ENCODE measurements at regions not wholly inside any gene's neighbourhood (a gene's known extent, or its start where the extent isn't known, plus 50 kb on each side); places are given as distances from the start of the nearest gene placed in this dataset.
"Not testable (repeated sequence)": the region's sequence is repeated elsewhere in the genome, so short reads cannot be mapped to it uniquely, and the experiment has no call there.

DNA sequence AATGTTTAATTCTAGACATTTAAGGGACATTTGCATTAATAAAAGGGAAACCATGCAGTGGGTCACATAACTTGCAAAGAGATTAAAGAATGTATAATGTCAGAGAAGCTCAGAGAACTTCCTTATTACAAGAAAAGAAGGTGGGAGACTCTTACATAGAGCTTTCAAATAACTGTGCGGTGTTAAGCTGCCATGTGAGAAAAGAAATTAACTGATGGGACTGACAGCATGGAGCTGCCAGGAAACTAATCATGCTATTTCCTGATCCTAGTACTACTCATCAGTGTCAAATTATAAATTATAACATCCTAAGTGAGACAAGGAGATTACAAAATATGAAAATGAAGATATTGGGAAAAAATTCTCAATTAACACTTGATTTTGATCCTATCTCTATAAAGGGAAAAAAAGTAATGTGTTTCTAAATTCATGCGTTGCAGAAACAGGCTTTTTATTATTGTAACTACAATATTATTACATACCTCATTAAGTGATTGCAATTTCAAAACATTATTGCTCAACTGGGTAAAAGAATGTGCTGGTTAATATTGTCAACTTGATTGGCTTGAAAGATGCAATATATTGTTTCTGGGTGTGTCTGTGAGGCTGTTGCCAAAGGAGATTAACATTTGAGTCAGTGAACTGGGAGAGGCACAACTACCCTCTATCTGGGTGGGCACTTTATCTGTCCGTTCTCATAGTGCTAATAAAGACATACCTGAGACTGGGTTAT is 609.5 kb upstream of the NUDT12 start:
- no peak for ATAC-seq

DNA sequence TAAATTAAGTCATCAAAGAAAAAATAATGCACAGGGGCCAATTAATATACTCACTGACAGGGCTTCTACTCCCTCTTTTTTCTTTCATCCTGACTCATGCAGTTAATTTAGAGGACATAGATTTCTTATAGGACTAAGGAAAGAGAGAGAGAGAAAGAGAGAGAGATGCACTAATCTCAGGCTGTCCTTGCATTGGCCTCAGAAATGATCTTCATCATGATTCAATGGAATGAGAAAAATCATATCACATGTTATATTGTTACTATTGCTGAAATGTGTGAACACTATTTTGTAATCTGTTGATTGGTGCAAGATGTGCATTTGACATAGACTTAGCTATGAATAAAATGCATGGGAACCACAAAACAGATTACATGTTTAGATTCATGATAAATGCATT is 608.3 kb upstream of the NUDT12 start:
- no peak for ATAC-seq

DNA sequence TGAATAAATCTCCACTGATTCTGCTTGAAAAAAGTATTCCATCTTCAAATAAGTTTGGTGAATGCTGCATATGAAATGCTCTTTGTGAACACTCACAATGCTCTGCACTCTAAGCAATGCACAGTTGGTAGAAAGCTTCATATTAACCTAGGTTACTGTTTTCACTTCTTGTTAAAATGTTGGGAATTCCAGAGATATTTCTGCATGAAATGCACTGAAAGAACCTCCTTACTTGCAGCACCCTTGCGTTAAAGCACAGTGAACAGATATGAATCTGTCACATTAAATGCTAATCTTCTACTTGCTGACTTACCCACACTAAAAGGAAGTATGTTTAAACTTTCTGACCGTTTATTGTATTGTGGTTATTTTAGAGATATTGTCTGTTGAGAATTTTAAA is 584.1 kb upstream of the NUDT12 start:
- no peak for ATAC-seq

DNA sequence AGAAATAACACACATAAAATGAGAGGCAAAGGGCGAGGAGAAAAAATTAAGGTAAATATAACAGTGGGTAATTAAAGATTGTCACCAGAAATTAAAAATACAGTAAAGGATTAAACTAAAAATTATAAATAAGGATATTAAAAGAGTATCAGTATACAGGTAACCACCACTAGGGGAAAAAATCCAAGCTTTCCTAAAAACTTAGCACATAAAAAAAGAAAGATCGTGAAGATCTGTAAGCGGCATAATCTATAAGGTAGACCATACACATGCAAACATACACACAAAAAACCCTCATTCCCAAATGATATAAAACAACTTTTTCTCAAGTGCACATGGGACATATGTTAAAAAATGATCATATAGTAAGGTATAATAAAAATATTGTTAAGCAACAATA is 577.3 kb upstream of the NUDT12 start:
- ATAC-seq = no peak

DNA sequence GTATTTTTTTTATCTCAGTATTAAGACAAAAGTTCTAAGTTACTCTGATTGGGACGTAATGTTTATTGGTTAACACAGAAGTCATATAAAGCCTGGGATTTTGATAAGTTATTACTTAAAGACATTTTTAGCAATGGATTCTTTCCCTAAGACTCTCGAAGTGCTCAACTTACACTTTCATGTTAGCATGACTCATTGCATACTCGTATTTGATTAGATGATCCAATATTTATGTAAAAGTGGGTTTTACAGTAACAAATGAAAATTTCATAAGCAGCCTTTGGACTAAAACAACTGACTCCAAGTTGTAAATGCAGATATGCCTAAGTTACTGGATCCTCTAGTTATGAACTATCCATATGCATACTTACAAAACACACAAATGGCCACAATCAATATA is 567.7 kb upstream of the NUDT12 start:
- no peak for ATAC-seq

DNA sequence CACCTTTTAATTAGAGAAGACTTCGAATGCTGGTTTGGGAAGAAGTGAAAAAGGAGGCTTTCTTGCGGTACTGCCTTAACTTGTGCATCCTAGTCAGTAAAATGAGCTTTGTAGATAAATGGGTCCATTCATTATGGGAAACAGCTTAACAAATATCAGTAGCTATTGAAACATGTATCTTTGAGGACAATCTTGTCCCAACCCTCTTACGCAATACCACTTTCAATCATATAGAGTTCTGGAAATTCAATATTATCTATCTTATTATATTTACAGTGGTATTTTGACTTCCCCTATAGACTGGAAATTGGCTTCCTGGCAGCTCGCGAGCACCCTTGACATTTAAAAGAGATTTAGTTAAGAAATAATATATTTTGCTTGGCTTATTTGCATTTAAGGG is 565.8 kb upstream of the NUDT12 start:
- no peak for ATAC-seq

- no peak for ATAC-seq
These were observed 564.4 kb upstream of the NUDT12 start for GRCh38 chr5:104126980-104127379.

GRCh38 chr5:104119529-104119928 is 556.9 kb upstream of the NUDT12 start:
- no peak for ATAC-seq

DNA sequence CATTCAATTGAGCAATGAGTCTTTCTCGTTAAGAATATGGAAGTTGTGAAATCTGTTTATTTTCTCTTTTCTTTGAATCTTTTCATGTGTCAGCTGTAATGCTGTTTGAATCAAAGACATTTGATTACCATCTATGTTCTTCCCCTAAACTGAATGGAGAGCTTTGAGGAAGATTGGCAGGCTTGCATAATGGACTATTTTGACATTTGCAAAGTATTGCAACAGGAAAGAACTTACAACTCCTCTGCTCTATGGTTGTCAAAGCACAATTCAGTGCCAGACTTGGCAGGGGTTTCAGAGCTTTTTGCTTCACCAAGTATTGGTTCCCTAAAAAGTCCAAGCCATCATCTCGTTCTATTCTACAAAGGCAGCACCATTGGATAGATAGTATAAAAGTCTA is 549.0 kb upstream of the NUDT12 start:
- ATAC-seq = no peak

DNA sequence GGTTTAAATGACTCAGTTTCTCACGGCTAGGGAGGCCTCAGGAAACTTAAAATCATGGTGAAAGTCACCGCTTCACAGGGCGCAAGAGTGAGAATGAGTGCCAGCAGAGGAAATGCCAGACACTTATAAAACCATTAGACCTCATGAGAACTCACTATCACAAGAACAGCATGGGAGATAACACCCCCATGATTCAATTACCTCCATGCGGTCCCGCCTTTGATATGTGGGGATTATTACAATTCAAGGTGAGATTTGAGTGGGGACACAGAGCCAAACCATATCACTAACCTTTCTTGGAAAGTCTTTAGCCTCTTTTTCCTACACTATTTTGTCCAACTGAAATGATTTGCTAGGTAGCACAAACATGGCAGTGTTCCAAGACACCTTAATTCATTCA is 533.9 kb upstream of the NUDT12 start:
- ATAC-seq = no peak

GRCh38 chr5:104095527-104095926 is 532.9 kb upstream of the NUDT12 start:
- ATAC-seq = no peak

GRCh38 chr5:104088876-104089778 is 526.5 kb upstream of the NUDT12 start:
- no peak for ATAC-seq

GRCh38 chr5:104084896-104085295 is 522.3 kb upstream of the NUDT12 start:
- no peak for ATAC-seq

- ATAC-seq = no peak
These were observed 520.2 kb upstream of the NUDT12 start for GRCh38 chr5:104082754-104083153.

- no peak for ATAC-seq
These were observed 518.6 kb upstream of the NUDT12 start for GRCh38 chr5:104081232-104081631.

DNA sequence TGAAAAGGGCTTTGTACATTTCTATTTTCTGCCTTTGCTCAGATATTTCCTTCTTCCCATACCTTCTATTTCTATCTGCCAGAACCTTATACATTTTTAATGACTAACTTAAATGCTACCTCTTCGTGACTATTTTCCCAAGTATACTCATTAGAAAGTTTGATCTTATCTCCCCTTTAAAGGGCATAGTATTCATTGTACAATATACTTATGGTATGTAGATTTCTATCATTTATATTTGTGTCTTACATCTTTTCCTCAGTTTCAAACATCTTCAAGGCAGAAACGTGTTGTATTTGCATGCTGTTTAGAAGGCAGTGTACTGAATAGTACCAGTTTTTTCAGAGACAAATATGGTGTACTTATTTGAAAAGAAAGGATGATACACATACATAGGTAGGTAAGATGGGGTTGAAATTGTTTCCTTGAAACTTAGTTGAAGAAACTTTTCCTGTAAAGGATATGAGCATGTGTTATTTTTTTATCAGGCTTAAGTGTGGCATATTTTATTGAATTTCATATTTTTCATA is 518.1 kb upstream of the NUDT12 start:
- no peak for ATAC-seq

DNA sequence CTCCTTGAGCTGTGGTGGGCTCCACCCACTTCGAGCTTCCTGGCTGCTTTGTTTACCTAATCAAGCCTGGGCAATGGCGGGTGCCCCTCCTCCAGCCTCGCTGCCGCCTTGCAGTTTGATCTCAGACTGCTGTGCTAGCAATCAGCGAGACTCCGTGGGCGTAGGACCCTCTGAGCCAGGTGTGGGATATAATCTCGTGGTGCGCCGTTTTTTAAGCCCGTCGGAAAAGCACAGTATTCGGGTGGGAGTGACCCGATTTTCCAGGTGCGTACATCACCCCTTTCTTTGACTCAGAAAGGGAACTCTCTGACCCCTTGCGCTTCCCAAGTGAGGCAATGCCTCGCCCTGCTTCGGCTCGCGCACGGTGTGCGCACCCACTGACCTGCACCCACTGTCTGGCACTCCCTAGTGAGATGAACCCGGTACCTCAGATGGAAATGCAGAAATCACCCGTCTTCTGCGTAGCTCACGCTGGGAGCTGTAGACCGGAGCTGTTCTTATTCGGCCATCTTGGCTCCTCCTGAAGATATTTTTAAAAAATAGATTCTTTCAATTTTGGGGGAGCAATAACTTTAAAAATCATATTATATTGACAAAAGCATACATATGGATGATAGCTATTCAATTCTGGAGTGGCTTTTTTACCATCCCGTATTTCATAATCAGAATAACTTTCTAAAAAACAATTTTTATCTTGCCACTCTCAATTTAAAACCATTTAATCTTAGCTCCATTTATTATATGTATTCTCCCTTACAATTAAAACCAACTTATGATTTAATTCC is 517.5 kb upstream of the NUDT12 start:
- ATAC-seq = not testable (repeated sequence)

- ATAC-seq = no peak
These were observed 509.3 kb upstream of the NUDT12 start for GRCh38 chr5:104071887-104072286.

GRCh38 chr5:104062621-104063377 is 500.2 kb upstream of the NUDT12 start:
- no peak for ATAC-seq

DNA sequence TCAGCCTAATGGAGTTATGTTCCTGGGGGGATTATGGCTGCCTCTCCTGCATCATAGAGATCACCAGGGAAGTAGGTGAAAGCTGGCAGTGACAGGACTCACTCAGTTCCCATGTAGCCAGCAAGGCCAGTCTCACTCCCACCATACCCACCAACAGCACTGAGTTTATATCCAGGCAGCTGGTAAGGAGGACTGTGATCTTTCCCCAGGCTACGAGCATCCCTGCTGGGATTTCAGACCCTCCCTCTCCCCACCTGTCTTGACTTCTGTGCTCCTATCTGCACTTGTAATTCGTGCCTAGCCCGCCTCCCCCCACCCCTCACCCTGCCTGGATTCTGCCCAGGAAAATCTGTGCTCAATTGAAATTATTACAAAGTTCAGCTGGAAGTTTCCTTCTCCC is 499.1 kb upstream of the NUDT12 start:
- no peak for ATAC-seq

DNA sequence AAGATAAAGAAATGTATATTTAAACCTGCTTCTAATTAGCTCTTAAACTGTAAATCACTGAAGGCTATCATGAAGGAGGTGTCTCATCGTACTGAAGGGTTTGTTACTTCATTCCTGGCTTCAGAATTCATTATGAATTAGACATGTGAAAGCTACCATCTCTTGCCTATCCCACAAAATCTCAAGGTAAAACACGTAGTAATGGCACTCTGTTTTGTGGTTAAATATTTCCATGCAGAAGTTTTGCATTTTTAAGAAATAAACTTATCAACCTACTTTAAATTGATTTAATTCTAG is 490.7 kb upstream of the NUDT12 start:
- ATAC-seq = no peak

GRCh38 chr5:104052558-104053352 is 490.2 kb upstream of the NUDT12 start:
- ATAC-seq = no peak
